ENCODE measurements at regions not wholly inside any gene's neighbourhood (a gene's known extent, or its start where the extent isn't known, plus 50 kb on each side); places are given as distances from the start of the nearest gene placed in this dataset.

GRCh38 chr4:117429061-117429460 lies 343.7 kb upstream of the TRAM1L1 start:
- Mint-ChIP-seq H3K4me1 (no peaks in the 10 kb centered on the region), H3K27ac (no peak overlapping the region), H3K4me3 (peak overlapping the region in 1 of 4 donors; percentile 15), H3K36me3 (no peaks in the 10 kb centered on the region), H3K9me3 (peaks cover 2 to 6% (median 3%) of the 10 kb centered on the region in 3 donors), H3K27me3 (no peaks in the 10 kb centered on the region)

GRCh38 chr4:117429506-117429905 lies 344.1 kb upstream of the TRAM1L1 start:
- H3K4me3 Mint-ChIP-seq = no peak overlapping the region
- H3K9me3 Mint-ChIP-seq = peaks cover 2 to 6% (median 3%) of the 10 kb centered on the region in 3 donors
- H3K36me3 Mint-ChIP-seq = no peaks in the 10 kb centered on the region
- no peak overlapping the region for H3K27ac Mint-ChIP-seq
- H3K27me3 Mint-ChIP-seq = no peaks in the 10 kb centered on the region
- no peaks in the 10 kb centered on the region for H3K4me1 Mint-ChIP-seq

GRCh38 chr4:117434424-117434823 lies 349.0 kb upstream of the TRAM1L1 start:
- Mint-ChIP-seq H3K4me1 (no peaks in the 10 kb centered on the region), H3K36me3 (no peaks in the 10 kb centered on the region), H3K4me3 (no peak overlapping the region), H3K27me3 (no peaks in the 10 kb centered on the region), H3K9me3 (no peaks in the 10 kb centered on the region), H3K27ac (no peak overlapping the region)

GRCh38 chr4:117447925-117448324 lies 362.5 kb upstream of the TRAM1L1 start:
- Mint-ChIP-seq H3K4me1 (no peaks in the 10 kb centered on the region), H3K27ac (no peak overlapping the region), H3K4me3 (no peak overlapping the region), H3K9me3 (peaks cover 4 to 11% (median 8%) of the 10 kb centered on the region in 3 donors), H3K27me3 (no peaks in the 10 kb centered on the region), H3K36me3 (no peaks in the 10 kb centered on the region)

GRCh38 chr4:117455088-117455487 lies 369.7 kb upstream of the TRAM1L1 start:
- Mint-ChIP-seq H3K4me3 (no peak overlapping the region), H3K27me3 (no peaks in the 10 kb centered on the region), H3K27ac (no peak overlapping the region), H3K36me3 (no peaks in the 10 kb centered on the region), H3K9me3 (peaks cover 3 to 6% (median 5%) of the 10 kb centered on the region in 3 donors), H3K4me1 (no peaks in the 10 kb centered on the region)

- Mint-ChIP-seq H3K9me3 (peaks cover 0 to 2% (median 1%) of the 10 kb centered on the region in 3 donors), H3K36me3 (peaks cover 2% of the 10 kb centered on the region), H3K27me3 (no peaks in the 10 kb centered on the region), H3K4me3 (no peak overlapping the region), H3K27ac (no peak overlapping the region), H3K4me1 (peaks cover 0 to under 1% (median 0%) of the 10 kb centered on the region in 3 donors)
Observed at GRCh38 chr4:117466388-117466787, 381.0 kb upstream of the TRAM1L1 start.

GRCh38 chr4:117467404-117467803 lies 382.0 kb upstream of the TRAM1L1 start:
- no peak overlapping the region for H3K4me3 Mint-ChIP-seq
- H3K4me1 Mint-ChIP-seq = peaks cover 0 to 1% (median 0%) of the 10 kb centered on the region in 3 donors
- peaks cover under 1% of the 10 kb centered on the region for H3K36me3 Mint-ChIP-seq
- no peaks in the 10 kb centered on the region for H3K27me3 Mint-ChIP-seq
- H3K27ac Mint-ChIP-seq = no peak overlapping the region
- H3K9me3 Mint-ChIP-seq = peaks cover 0 to 4% (median under 1%) of the 10 kb centered on the region in 3 donors

- peaks cover 0 to 1% (median 0%) of the 10 kb centered on the region in 3 donors for H3K4me1 Mint-ChIP-seq
- peaks cover 0 to 6% (median 2%) of the 10 kb centered on the region in 3 donors for H3K9me3 Mint-ChIP-seq
- H3K27me3 Mint-ChIP-seq = no peaks in the 10 kb centered on the region
- no peak overlapping the region for H3K27ac Mint-ChIP-seq
- H3K4me3 Mint-ChIP-seq = no peak overlapping the region
- no peaks in the 10 kb centered on the region for H3K36me3 Mint-ChIP-seq
Observed at GRCh38 chr4:117474987-117475386, 389.6 kb upstream of the TRAM1L1 start.

GRCh38 chr4:117477925-117478324 lies 392.5 kb upstream of the TRAM1L1 start:
- Mint-ChIP-seq H3K27me3 (no peaks in the 10 kb centered on the region), H3K9me3 (peaks cover 0 to 4% (median 2%) of the 10 kb centered on the region in 3 donors)

GRCh38 chr4:117478702-117479101 lies 393.3 kb upstream of the TRAM1L1 start:
- no peaks in the 10 kb centered on the region for H3K27me3 Mint-ChIP-seq

More at GRCh38 chr4:117477925-117478324, 392.5 kb upstream of the TRAM1L1 start:
- Mint-ChIP-seq H3K4me1 (no peaks in the 10 kb centered on the region), H3K27ac (no peak overlapping the region), H3K36me3 (no peaks in the 10 kb centered on the region), H3K4me3 (no peak overlapping the region)

GRCh38 chr4:117479673-117480072 lies 394.3 kb upstream of the TRAM1L1 start:
- H3K9me3 Mint-ChIP-seq = peaks cover 2 to 4% (median 2%) of the 10 kb centered on the region in 3 donors
- no peaks in the 10 kb centered on the region for H3K4me1 Mint-ChIP-seq
- H3K36me3 Mint-ChIP-seq = no peaks in the 10 kb centered on the region

More at GRCh38 chr4:117478702-117479101, 393.3 kb upstream of the TRAM1L1 start:
- Mint-ChIP-seq H3K36me3 (no peaks in the 10 kb centered on the region), H3K4me3 (no peak overlapping the region), H3K4me1 (no peaks in the 10 kb centered on the region), H3K27ac (no peak overlapping the region), H3K9me3 (peaks cover 2 to 4% (median 2%) of the 10 kb centered on the region in 3 donors)

GRCh38 chr4:117481742-117482141 lies 396.4 kb upstream of the TRAM1L1 start:
- H3K27ac Mint-ChIP-seq = no peak overlapping the region
- peaks cover 2 to 4% (median 2%) of the 10 kb centered on the region in 3 donors for H3K9me3 Mint-ChIP-seq
- H3K27me3 Mint-ChIP-seq = no peaks in the 10 kb centered on the region
- no peak overlapping the region for H3K4me3 Mint-ChIP-seq
- H3K36me3 Mint-ChIP-seq = no peaks in the 10 kb centered on the region
- no peaks in the 10 kb centered on the region for H3K4me1 Mint-ChIP-seq

More at GRCh38 chr4:117479673-117480072, 394.3 kb upstream of the TRAM1L1 start:
- Mint-ChIP-seq H3K27me3 (no peaks in the 10 kb centered on the region), H3K4me3 (no peak overlapping the region), H3K27ac (no peak overlapping the region)

- no peaks in the 10 kb centered on the region for H3K27me3 Mint-ChIP-seq
Observed at GRCh38 chr4:117488692-117489091, 403.3 kb upstream of the TRAM1L1 start.

GRCh38 chr4:117489107-117489506 lies 403.7 kb upstream of the TRAM1L1 start:
- Mint-ChIP-seq H3K4me3 (no peak overlapping the region), H3K36me3 (no peaks in the 10 kb centered on the region), H3K27me3 (no peaks in the 10 kb centered on the region), H3K9me3 (peaks cover 2 to 7% (median 2%) of the 10 kb centered on the region in 3 donors), H3K27ac (no peak overlapping the region), H3K4me1 (no peaks in the 10 kb centered on the region)

More at GRCh38 chr4:117488692-117489091, 403.3 kb upstream of the TRAM1L1 start:
- no peak overlapping the region for H3K27ac Mint-ChIP-seq
- no peak overlapping the region for H3K4me3 Mint-ChIP-seq
- H3K36me3 Mint-ChIP-seq = no peaks in the 10 kb centered on the region
- no peaks in the 10 kb centered on the region for H3K4me1 Mint-ChIP-seq
- H3K9me3 Mint-ChIP-seq = peaks cover 2 to 7% (median 2%) of the 10 kb centered on the region in 3 donors

GRCh38 chr4:117491516-117491915 lies 406.1 kb upstream of the TRAM1L1 start:
- Mint-ChIP-seq H3K27me3 (no peaks in the 10 kb centered on the region), H3K4me3 (no peak overlapping the region), H3K9me3 (peaks cover 0 to 7% (median 2%) of the 10 kb centered on the region in 3 donors), H3K4me1 (no peaks in the 10 kb centered on the region), H3K27ac (no peak overlapping the region), H3K36me3 (no peaks in the 10 kb centered on the region)

- H3K4me3 Mint-ChIP-seq = no peak overlapping the region
- H3K36me3 Mint-ChIP-seq = no peaks in the 10 kb centered on the region
- no peaks in the 10 kb centered on the region for H3K27me3 Mint-ChIP-seq
- no peaks in the 10 kb centered on the region for H3K4me1 Mint-ChIP-seq
- H3K27ac Mint-ChIP-seq = no peak overlapping the region
- H3K9me3 Mint-ChIP-seq = peaks cover 0 to 7% (median 2%) of the 10 kb centered on the region in 3 donors
Observed at GRCh38 chr4:117495802-117496201, 410.4 kb upstream of the TRAM1L1 start.

All from IgD-negative memory B cell (primary cell).